ENCODE measurements at regions not wholly inside any gene's neighbourhood (a gene's known extent, or its start where the extent isn't known, plus 50 kb on each side); places are given as distances from the start of the nearest gene placed in this dataset.
A peak's percentile ranks its signal among the peaks of the same experiment; 100 is the strongest.

- no peak for DNase-seq
- Histone ChIP-seq H3K27ac (no peak overlapping the region), H3K4me1 (peaks cover 0 to 20% (median 0%) of the 10 kb centered on the region in 4 donors), H3K4me3 (no peak overlapping the region), H3K27me3 (no peaks in the 10 kb centered on the region), H3K36me3 (no peaks in the 10 kb centered on the region), H3K9me3 (no peaks in the 10 kb centered on the region)
- TF ChIP-seq POLR2A (IDR thresholded peaks at IDR 0.05), result no peak
- TF ChIP-seq CTCF (IDR thresholded peaks at IDR 0.05), result peak in 1 of 6 experiments; percentile 15
Observed at GRCh38 chr2:9110893-9111569, 95.6 kb upstream of the ASAP2 start.

GRCh38 chr2:9110346-9110884, 96.2 kb upstream of the ASAP2 start:
- Histone ChIP-seq H3K4me1 (peaks cover 0 to 20% (median 0%) of the 10 kb centered on the region in 4 donors), H3K9me3 (no peaks in the 10 kb centered on the region), H3K36me3 (no peaks in the 10 kb centered on the region), H3K27me3 (no peaks in the 10 kb centered on the region), H3K4me3 (no peak overlapping the region), H3K27ac (no peak overlapping the region)
- TF ChIP-seq POLR2A (IDR thresholded peaks at IDR 0.05), result no peak
- no peak for TF ChIP-seq CTCF (IDR thresholded peaks at IDR 0.05)
- DNase-seq, result no peak

- TF ChIP-seq POLR2A (IDR thresholded peaks at IDR 0.05) (no peak), CTCF (IDR thresholded peaks at IDR 0.05) (no peak)
- Histone ChIP-seq H3K4me1 (peaks cover 0 to 20% (median 0%) of the 10 kb centered on the region in 4 donors), H3K4me3 (no peak overlapping the region), H3K36me3 (no peaks in the 10 kb centered on the region), H3K27ac (no peak overlapping the region), H3K27me3 (no peaks in the 10 kb centered on the region), H3K9me3 (no peaks in the 10 kb centered on the region)
- DNase-seq, result no peak
Observed at GRCh38 chr2:9109871-9110270, 96.7 kb upstream of the ASAP2 start.

- no peaks in the 10 kb centered on the region for H3K9me3 ChIP-seq
- peaks cover 0 to 20% (median 0%) of the 10 kb centered on the region in 4 donors for H3K4me1 ChIP-seq
- DNase-seq, result no peak
- H3K4me3 ChIP-seq, result no peak overlapping the region
- TF ChIP-seq CTCF (IDR thresholded peaks at IDR 0.05), result no peak
- TF ChIP-seq POLR2A (IDR thresholded peaks at IDR 0.05), result no peak
- no peaks in the 10 kb centered on the region for H3K27me3 ChIP-seq
- H3K27ac ChIP-seq, result peak overlapping the region in 2 of 4 donors; percentile 35 to 66
- H3K36me3 ChIP-seq, result no peaks in the 10 kb centered on the region
Observed at GRCh38 chr2:9108210-9108967, 98.2 kb upstream of the ASAP2 start.

GRCh38 chr2:9107168-9108025, 99.2 kb upstream of the ASAP2 start:
- no peak overlapping the region for H3K4me3 ChIP-seq
- no peak for DNase-seq
- TF ChIP-seq POLR2A (IDR thresholded peaks at IDR 0.05) (no peak), CTCF (IDR thresholded peaks at IDR 0.05) (no peak)

More at GRCh38 chr2:9107168-9108025, 99.2 kb upstream of the ASAP2 start:
- H3K27ac ChIP-seq, result peak overlapping the region in 2 of 4 donors; percentile 35 to 66
- H3K9me3 ChIP-seq, result no peaks in the 10 kb centered on the region
- peaks cover 0 to 26% (median 0%) of the 10 kb centered on the region in 4 donors for H3K4me1 ChIP-seq
- H3K27me3 ChIP-seq, result no peaks in the 10 kb centered on the region
- H3K36me3 ChIP-seq, result no peaks in the 10 kb centered on the region

Data from Peyer's patch (tissue), 4 donors.